Stimulated activated CD4-positive, alpha-beta T cell treated with anti-CD3 and anti-CD28 coated beads, Interleukin-2, amount 100 ng/mL, for 48 hours (primary cell): ENCODE measurements at regions not wholly inside any gene's neighbourhood (a gene's known extent, or its start where the extent isn't known, plus 50 kb on each side); places are given as distances from the start of the nearest gene placed in this dataset.

Experiments
- DNase-seq, 2 donors: peaks; one replicate each; pipeline ENCODE4 v3.0.0-alpha.2; 2020

DNA sequence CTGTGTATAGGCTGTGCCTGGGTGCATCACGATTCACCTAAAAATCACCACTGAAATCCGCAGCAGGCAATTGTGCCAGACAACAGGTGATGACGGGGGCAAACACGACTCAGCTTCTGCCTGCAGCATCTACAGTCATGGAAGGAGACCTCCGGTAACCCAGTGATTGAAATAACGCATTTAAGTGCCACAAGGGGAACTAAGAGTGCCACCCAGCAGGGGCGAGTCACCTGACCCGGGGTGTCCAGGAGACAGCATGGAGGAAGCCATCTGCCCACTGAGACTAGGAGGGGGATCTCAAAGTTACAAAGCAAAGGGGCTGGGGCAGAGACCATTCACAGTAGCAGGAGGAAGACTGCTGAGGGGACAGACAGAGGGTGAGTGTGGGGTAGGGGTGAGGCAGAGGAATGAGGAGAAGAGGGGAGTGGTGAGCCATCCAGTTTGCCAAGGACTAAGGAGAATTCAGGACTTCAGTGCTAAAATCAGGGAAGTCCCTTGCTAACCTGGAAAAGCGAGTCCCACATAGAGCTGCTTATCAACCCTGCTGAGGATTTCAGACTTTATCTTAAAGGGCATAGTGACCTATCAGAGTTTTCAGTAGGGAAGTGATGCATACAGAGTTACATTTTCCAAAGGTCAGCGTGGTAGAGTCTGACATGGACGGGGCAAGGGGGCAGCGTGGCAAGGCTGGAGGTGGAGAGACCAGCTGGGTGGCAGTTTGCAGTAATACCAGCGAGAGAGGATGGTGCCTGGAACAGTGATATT, 256.7 kb upstream of the HES1 start:
- no peak for DNase-seq

DNA sequence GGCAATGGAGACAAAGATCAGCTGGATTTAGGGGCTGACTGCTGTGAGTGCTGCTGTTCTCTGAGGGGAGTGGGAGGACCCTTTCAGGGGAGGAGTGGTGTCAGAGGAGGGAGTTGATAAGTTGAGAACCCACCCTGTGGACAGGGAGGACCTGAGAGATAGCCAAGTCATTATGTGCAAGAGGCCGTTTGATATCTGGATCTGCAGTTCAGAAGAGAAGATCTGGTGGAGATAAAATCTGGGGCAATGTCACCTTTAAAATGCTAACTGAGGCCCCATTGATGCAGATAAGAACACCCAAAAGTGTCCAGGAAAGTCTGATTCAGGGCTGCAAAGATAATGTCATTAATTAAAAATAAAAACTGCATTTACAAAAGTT, 256.1 kb upstream of the HES1 start:
- no peak for DNase-seq

DNA sequence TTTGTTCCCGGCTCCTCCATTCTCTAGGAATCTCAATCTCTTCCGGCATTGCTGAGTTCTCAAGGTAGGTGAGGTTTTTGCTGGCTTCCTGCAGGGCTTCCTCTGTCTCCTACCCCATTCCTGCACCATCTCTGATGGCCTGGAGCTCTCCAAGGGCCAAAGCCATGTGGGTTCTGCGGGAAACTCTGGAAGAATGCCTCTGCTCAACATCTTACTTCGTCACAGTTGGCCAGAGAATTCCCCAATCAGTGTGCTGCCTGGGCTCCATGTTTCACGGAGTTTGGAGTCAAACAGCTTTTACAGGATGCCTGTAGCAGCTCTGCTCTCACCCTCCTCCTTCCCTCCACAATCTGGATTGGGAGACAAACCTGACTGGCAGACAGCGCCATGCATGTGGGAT, 253.9 kb upstream of the HES1 start:
- no peak for DNase-seq

GRCh38 chr3:193883551-193883950, 252.4 kb upstream of the HES1 start:
- DNase-seq = no peak

DNA sequence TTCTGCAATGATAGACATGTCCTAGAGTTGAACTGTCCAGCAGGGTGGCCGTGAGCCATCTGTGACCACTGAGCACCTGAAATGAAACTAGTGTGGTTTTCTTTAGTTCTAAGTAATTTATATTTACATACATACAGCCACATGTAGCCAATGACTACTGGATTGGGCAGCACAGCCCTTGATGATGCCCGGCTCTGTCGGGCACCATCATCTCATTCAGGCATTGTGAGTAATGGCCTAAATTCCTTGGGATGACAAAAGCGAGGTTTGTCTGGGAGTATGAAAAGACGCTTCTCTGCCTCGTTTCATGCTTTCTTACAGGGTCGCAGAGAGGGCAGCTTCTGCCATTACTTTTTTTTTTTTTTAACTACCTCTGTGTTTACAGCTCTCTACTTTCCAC, 251.9 kb upstream of the HES1 start:
- no peak for DNase-seq

DNA sequence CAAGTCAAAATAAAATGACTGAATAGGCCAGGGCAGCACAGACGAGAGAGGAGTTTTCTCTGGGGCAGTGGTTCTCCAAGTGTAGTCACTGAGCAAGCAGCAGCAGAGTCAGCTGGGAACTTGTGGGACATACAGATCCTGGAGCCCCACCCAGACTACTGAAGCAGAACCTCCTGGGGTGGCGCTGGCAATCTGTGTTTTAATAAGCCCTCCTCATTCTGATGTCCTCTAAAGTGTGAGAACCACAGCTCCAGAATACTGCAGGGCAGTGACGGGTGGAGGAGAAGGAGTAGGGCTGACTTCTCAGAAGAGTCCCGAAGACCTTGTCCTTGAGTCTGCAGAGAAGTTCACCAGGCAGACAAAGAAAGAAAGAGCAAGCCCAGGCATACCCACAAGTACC, 251.3 kb upstream of the HES1 start:
- no peak for DNase-seq

GRCh38 chr3:193885832-193886231, 250.1 kb upstream of the HES1 start:
- DNase-seq = no peak

GRCh38 chr3:193890016-193890897, 245.7 kb upstream of the HES1 start:
- DNase-seq = no peak

DNA sequence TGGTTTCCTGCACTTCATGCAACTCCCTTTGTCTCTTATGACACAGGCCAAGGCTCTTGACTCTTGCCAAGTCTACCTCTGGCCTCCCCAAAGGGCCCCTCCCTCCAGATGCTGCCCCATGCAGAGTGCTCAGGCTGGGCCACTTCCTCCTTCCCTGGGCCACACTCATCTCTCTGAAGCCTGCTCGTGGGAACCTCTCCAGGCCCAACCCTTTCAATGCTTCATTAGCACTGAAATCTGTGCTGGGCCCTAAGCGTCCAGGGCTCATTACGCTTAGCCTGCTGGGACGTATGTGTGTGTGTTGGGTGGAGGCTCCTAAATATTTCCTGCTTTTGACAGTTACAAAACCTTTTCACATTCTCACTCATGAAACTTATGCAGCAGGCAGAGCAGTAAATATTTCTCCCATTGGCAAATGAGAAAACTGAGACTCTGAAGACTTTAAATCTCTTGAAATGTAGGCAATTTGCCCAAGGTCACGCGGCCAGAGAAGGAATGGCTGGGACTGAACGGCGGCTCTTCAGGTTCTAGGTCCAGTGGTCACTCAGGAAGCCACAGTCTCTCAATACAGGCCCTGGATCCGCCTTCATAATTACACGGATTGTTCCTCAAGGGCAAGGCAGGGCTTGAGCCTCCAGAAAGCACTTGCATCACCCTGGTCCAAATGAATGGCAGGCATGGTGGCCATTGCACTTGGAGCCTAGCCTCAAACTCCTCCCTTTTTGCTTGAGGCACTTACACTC, 241.7 kb upstream of the HES1 start:
- no peak for DNase-seq

GRCh38 chr3:193895409-193895808, 240.5 kb upstream of the HES1 start:
- DNase-seq = no peak

GRCh38 chr3:193896419-193896818, 239.5 kb upstream of the HES1 start:
- no peak for DNase-seq

DNA sequence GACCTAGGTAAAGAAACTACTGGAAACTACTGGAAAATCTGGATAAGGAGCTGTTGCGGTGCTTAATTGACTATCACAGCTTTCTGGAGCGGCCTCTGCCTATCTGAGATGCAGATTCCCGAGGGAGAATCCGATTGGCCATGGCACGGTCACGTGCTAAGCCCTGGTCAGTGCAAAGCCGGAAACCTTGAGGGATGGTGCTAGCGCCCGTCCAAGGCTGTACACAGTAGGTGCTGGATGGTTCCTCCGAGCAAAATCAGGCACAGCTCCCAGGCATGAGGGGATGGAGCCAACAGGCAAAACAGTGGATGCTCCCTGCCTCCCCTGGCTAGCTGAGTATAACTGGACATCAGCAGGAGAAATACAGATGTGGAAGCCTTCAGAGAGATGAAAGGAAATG, 238.7 kb upstream of the HES1 start:
- no peak for DNase-seq

GRCh38 chr3:193897731-193898180, 238.2 kb upstream of the HES1 start:
- no peak for DNase-seq

- no peak for DNase-seq
These were observed 236.9 kb upstream of the HES1 start for GRCh38 chr3:193899001-193899400.

DNA sequence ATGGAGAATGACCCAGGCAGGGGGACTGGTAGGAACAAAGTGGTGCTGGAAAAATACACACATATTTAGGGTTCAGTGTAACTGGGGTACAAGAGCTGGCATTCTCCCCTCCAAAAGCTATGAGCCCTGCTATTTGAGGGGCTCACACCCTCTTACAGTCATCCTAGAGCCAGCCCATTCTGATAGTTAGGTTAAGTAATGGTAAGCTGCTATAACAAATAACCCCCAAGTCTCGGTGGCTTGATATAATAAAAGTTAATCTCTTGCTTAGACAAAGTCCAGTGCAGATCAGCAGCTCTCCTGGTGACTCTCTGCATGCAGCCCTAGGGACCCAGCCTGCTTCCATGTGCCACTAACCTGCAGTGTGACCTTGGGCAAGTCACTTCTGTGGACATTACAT, 234.9 kb upstream of the HES1 start:
- DNase-seq = no peak

DNA sequence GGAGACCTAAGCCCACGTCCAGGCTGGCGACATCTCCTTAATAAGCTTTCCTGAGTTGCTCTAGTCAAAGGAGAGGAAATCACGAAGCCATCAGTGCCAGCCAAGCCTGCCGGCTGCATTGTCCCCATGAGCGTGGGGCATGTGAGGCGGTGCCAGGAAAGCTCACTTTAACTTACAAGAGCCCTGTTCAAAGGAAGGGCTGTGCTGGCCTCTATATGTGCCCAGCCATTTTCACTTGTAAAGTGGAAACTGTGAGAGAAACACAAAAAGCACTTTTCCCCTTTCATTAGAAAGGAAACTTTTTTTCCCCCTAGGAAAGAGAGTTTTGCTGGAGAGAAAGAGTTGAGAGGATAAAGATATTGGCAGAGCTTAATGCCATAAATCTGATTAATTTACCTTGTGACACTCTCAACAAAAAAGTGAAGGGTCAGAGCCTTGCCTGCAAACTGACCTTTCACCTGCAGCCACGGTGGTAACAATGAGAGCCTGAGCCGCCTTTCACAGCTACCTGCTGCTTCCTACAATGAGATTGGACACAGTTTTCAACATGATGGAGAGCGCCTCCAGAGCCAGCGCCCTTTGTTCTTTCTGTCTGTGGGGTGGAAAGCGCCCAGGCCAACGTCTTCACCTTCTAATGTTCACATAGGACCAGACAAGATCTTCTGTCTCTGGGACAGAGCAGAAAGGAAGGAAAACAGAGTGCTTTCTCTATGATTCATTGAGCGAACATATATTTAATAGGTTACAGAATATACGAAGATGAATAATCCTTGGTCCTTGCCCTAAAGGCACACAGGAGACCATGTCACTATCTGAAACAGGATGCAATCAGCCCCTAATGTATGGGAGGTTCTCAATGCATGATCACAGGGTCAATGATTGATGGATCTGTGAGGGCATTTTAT, 233.1 kb upstream of the HES1 start:
- DNase-seq = no peak

DNA sequence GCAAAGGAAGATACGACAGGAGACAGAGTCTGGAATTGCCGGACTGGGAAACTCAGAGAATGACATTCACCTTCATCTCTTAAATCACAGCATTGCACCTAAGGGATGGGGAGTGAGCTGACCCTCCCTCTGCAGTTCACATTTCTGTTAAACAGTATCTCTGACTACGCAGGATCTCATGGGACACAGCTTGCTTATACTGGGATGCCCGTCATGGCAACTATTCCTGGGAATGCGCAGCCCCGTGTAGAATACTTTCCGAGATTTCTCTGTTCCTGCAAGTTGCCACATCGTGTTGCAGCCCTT, 232.5 kb upstream of the HES1 start:
- DNase-seq = no peak

GRCh38 chr3:193903966-193904365, 232.0 kb upstream of the HES1 start:
- DNase-seq = no peak

- no peak for DNase-seq
These were observed 230.2 kb upstream of the HES1 start for GRCh38 chr3:193905541-193906396.

GRCh38 chr3:193906849-193907410, 229.0 kb upstream of the HES1 start:
- no peak for DNase-seq

GRCh38 chr3:193908181-193908744, 227.7 kb upstream of the HES1 start:
- DNase-seq = no peak
